GM12878 (cell line): ENCODE measurements at regions not wholly inside any gene's neighbourhood (a gene's known extent, or its start where the extent isn't known, plus 50 kb on each side); places are given as distances from the start of the nearest gene placed in this dataset.

Experiments
- ATAC-seq: fragments of 200-7000 bp; cut with Tn5 transposase; 3 replicates; pipeline ENCODE4 v1.9.1; 2020; ENCODE audit warnings: mild to moderate bottlenecking, moderate library complexity
- BruUV-seq: library from RNA; stranded (reverse); fragments of 400-500 nt; replicated peaks from 2 replicates; lab custom pipeline; 2021; lab: Mats Ljungman, UMichigan
- CTCF ChIA-PET: fragments of 300-600 bp; sonication (Branson Sonifier 250); formaldehyde crosslinking; extraction: SDS; loops from one replicate; lab custom pipeline; 2021; ENCODE audit warnings: inconsistent platforms; lab: Yijun Ruan, JAX
- POLR2A ChIA-PET: fragments of 350-600 bp; formaldehyde crosslinking; extraction: SDS; loops from one replicate; lab custom pipeline; 2021; ENCODE audit warnings: inconsistent platforms; lab: Charles Lee
- RAD21 ChIA-PET: fragments of 300-600 bp; sonication (Branson Sonifier 250); formaldehyde crosslinking; loops from one replicate; lab custom pipeline; 2023; ENCODE audit warnings: antibody characterized with exemption; ENCODE audit not compliant: unreplicated experiment; lab: Charles Lee
- SMC1A ChIA-PET: fragments of 300-600 bp; sonication (Branson Sonifier 250); formaldehyde crosslinking; loops from one replicate; lab custom pipeline; 2023; ENCODE audit not compliant: unreplicated experiment, uncharacterized antibody; lab: Charles Lee
- DNase-seq: peaks from one replicate; pipeline ENCODE4 v3.0.0-alpha.2; 2011; ENCODE audit warnings: low read depth, low spot score
- FAIRE-seq: peaks from 3 replicates; lab custom pipeline; 2011; peaks lifted over from hg19 to GRCh38; lab: Jason Lieb, UNC
- H2AFZ ChIP-seq: 2 replicates; pipeline ENCODE4 v1.6.0; 2011; ENCODE audit warnings: low read depth, low read length, control low read depth; ENCODE audit not compliant: control insufficient read depth
- H3K27ac ChIP-seq: 2 replicates; pipeline ENCODE4 v1.5.1; 2011; ENCODE audit warnings: control low read depth; ENCODE audit not compliant: control insufficient read depth, insufficient read depth
- H3K27me3 ChIP-seq, 2 experiments: replicated peaks in 1 of 2; 2 replicates each; pipeline versions ENCODE4 v1.6.0 to v1.6.1; 2011; ENCODE audit warnings: low read length in 1 of 2; ENCODE audit not compliant: control insufficient read depth in 2 of 2, insufficient read depth in 2 of 2
- H3K36me3 ChIP-seq, 2 experiments: 2 replicates each; pipeline ENCODE4 v1.5.1; 2011; ENCODE audit warnings: low read length in 1 of 2; ENCODE audit not compliant: control insufficient read depth in 2 of 2, insufficient read depth in 2 of 2
- H3K4me1 ChIP-seq: 2 replicates; pipeline ENCODE4 v1.6.1; 2011; ENCODE audit warnings: mild to moderate bottlenecking, low read length, moderate library complexity, mixed read lengths; ENCODE audit not compliant: control insufficient read depth, insufficient read depth
- H3K4me2 ChIP-seq: 2 replicates; pipeline ENCODE4 v1.6.0; 2011; ENCODE audit warnings: control low read depth; ENCODE audit not compliant: control insufficient read depth, insufficient read depth
- H3K4me3 ChIP-seq: fragments of 200-600 bp; sonication (generic); 2 replicates; pipeline ENCODE4 v1.5.1; 2016
- H3K79me2 ChIP-seq: 2 replicates; pipeline ENCODE4 v1.6.0; 2011; ENCODE audit warnings: low read length; ENCODE audit not compliant: control insufficient read depth, insufficient read depth
- H3K9ac ChIP-seq: 2 replicates; pipeline ENCODE4 v1.8.0; 2011; ENCODE audit warnings: low read length, control low read depth, mixed read lengths; ENCODE audit not compliant: control insufficient read depth, insufficient read depth
- H3K9me3 ChIP-seq: replicated peaks from 3 replicates; pipeline ENCODE4 v1.5.1; 2011; ENCODE audit warnings: mild to moderate bottlenecking, low read length; ENCODE audit not compliant: control insufficient read depth, insufficient read depth
- H4K20me1 ChIP-seq: 2 replicates; pipeline ENCODE4 v1.6.0; 2011; ENCODE audit not compliant: control insufficient read depth, insufficient read depth
- CREB1 ChIP-seq: IDR thresholded peaks from 2 replicates; pipeline ENCODE4 v1.6.1; 2012; ENCODE audit warnings: low read depth, mild to moderate bottlenecking, inconsistent platforms
- CREM ChIP-seq: IDR thresholded peaks from 2 replicates; pipeline ENCODE4 v1.6.1; 2014; ENCODE audit warnings: antibody characterized with exemption, low read depth
- IKZF2 ChIP-seq, 2 experiments: fragments of 450-650 bp; IDR thresholded peaks; 2 replicates each; pipeline ENCODE4 v1.6.1; 2017; ENCODE audit warnings: mild to moderate bottlenecking in 2 of 2, moderate library complexity in 2 of 2
- MTA2 ChIP-seq: fragments of 450-650 bp; IDR thresholded peaks from 2 replicates; pipeline ENCODE4 v1.6.1; 2016; ENCODE audit warnings: low read depth, mild to moderate bottlenecking, moderate library complexity
- PAX5 ChIP-seq: IDR thresholded peaks from 2 replicates; pipeline ENCODE4 v1.6.1; 2011; ENCODE audit warnings: low read depth, low read length, borderline replicate concordance
- ZBED1 ChIP-seq: IDR thresholded peaks from 2 replicates; pipeline ENCODE4 v1.6.1; 2016; ENCODE audit warnings: borderline replicate concordance
- ZNF384 ChIP-seq: IDR thresholded peaks from 2 replicates; pipeline ENCODE4 v1.6.1; 2012; ENCODE audit warnings: low read depth, mild to moderate bottlenecking, low read length, improper control_type of control experiment, borderline replicate concordance
- WGBS: methylation state at CpG from one replicate; pipeline ENCODE4 v1.1.6; 2016; ENCODE audit warnings: low lambda C conversion rate; ENCODE audit not compliant: insufficient replicate concordance, insufficient coverage; ENCODE audit errors: missing lambda C conversion rate; 5-methylcytosine and 5-hydroxymethylcytosine counted together
- in situ Hi-C: fragments of 300-500 bp; cut with MboI; formaldehyde crosslinking; loops from 9 replicates; pipeline ENCODE4 v1.14.3; 2018; ENCODE audit warnings: mixed read lengths
- intact Hi-C: fragments of 100-400 bp; cut with micrococcal nuclease; formaldehyde crosslinking; loops from one replicate; pipeline ENCODE4 v1.14.2; 2022; ENCODE audit not compliant: unreplicated experiment
- TF ChIP-seq, protein P1 (sequence below): fragments of 450-650 bp; IDR thresholded peaks from 2 replicates; pipeline ENCODE4 v1.6.1; 2017; ENCODE audit warnings: mild to moderate bottlenecking, low read depth, inconsistent platforms; ENCODE audit not compliant: poor library complexity, severe bottlenecking
- TF ChIP-seq, protein P2 (sequence below), 3 experiments: IDR thresholded peaks in 2 of 3; conservative IDR thresholded peaks in 1 of 3; 2 replicates each; pipeline ENCODE4 v1.5.1; 2011; ENCODE audit warnings: low read depth in 3 of 3, low read length in 3 of 3, mild to moderate bottlenecking in 3 of 3, control low read depth in 2 of 3, moderate library complexity in 2 of 3, inconsistent platforms in 1 of 3, mixed read lengths in 1 of 3; ENCODE audit not compliant: control insufficient read depth in 2 of 3, insufficient read depth in 1 of 3; ENCODE audit errors: extremely low read depth in 1 of 3

DNA sequence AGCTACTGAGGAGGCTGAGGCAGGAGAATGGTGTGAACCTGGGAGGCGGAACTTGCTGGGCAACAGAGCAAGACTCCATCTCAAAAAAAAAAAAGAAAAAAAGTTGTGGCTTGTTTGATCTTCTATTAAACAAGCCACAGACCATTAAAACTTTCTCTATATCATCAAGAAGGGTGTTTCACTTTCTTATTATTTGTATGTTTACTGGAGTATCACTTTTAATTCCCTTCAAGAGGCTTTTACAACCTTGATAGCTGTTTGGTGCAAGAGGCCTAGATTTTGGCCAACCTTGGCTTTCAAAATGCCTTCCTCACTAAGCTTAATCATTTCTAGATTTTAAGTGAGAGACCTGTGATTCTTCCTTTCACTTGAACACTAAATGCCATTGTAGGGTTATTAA, 339.1 kb downstream of the TSN start:
- 44% methylated on average over 1 of the region's 1 CpG for WGBS
- Histone ChIP-seq H3K27ac (no peak overlapping the region), H3K9ac (no peak overlapping the region), H2AFZ (no peak overlapping the region), H3K27me3 (no peaks in the 10 kb centered on the region), H3K4me3 (no peak overlapping the region)
- ChIA-PET RAD21 (no interaction called here), SMC1A (interaction anchor here (1.3 kb wide), 1 partner anchor 100 kb away, joined by 3 read pairs; no protein-coding TSS in a partner anchor), POLR2A (interaction anchor here (0.7 kb wide), 1 partner anchor 85 kb away, joined by 3 read pairs; no protein-coding TSS in a partner anchor)
- TF ChIP-seq, protein P1, sequence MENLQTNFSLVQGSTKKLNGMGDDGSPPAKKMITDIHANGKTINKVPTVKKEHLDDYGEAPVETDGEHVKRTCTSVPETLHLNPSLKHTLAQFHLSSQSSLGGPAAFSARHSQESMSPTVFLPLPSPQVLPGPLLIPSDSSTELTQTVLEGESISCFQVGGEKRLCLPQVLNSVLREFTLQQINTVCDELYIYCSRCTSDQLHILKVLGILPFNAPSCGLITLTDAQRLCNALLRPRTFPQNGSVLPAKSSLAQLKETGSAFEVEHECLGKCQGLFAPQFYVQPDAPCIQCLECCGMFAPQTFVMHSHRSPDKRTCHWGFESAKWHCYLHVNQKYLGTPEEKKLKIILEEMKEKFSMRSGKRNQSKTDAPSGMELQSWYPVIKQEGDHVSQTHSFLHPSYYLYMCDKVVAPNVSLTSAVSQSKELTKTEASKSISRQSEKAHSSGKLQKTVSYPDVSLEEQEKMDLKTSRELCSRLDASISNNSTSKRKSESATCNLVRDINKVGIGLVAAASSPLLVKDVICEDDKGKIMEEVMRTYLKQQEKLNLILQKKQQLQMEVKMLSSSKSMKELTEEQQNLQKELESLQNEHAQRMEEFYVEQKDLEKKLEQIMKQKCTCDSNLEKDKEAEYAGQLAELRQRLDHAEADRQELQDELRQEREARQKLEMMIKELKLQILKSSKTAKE = peak; percentile 66
- TF ChIP-seq ZNF384 = 0 out of 2 replicates have a peak, but pooled peaks have one; percentile 32
- no peak for TF ChIP-seq CREB1
- TF ChIP-seq ZBED1 = no peak
- peak; percentile 75 for TF ChIP-seq MTA2
- TF ChIP-seq, all 136 proteins: peak for 3
- BruUV-seq = no TSS peak
- FAIRE-seq (no peak), DNase-seq (peak; percentile 7), ATAC-seq (peak; percentile 44; the same call in 2 of the 3 replicates)
- Histone ChIP-seq H3K36me3 (no peaks in the 10 kb centered on the region), H4K20me1 (no peaks in the 10 kb centered on the region), H3K4me1 (no peaks in the 10 kb centered on the region), H3K9me3 (no peaks in the 10 kb centered on the region), H3K79me2 (no peaks in the 10 kb centered on the region), H3K4me2 (no peak overlapping the region)
- intact Hi-C loops (no loop called here), in situ Hi-C loops (no loop called here)
- CTCF ChIA-PET = no interaction called here

DNA sequence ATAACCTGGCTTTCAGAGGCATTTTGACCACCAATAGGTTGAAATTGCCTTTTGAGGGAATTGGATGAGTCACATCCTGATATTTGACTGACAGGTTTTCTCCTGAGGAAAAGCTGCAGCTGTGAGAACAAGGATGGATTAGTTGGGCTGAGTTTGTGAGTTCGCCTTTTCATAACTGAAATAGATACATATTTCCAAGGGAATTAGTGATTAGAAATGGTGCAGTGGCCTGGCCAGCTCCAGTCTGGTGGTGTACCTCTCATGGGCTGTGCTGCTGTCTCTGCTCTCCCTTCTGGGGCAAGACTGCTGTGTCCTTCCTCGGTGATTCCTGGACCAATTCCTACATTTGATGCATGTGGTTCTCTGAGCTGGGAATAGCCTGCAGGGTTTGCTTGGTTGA, 341.3 kb downstream of the TSN start:
- no peaks in the 10 kb centered on the region for H3K79me2 ChIP-seq
- ChIA-PET SMC1A (no interaction called here), POLR2A (no interaction called here), CTCF (no interaction called here), RAD21 (no interaction called here)
- H2AFZ ChIP-seq = no peak overlapping the region
- intact Hi-C loops = no loop called here
- no peaks in the 10 kb centered on the region for H4K20me1 ChIP-seq
- H3K36me3 ChIP-seq = no peaks in the 10 kb centered on the region
- in situ Hi-C loops = no loop called here
- H3K4me1 ChIP-seq = no peaks in the 10 kb centered on the region
- no peak overlapping the region for H3K9ac ChIP-seq
- no peak overlapping the region for H3K4me2 ChIP-seq
- no peak for ATAC-seq
- 0% methylated on average over 2 of the region's 2 CpGs for WGBS
- no peaks in the 10 kb centered on the region for H3K27me3 ChIP-seq
- no TSS peak for BruUV-seq
- H3K27ac ChIP-seq = no peak overlapping the region
- no peak for FAIRE-seq
- no peaks in the 10 kb centered on the region for H3K9me3 ChIP-seq
- no peak for DNase-seq
- no peak overlapping the region for H3K4me3 ChIP-seq
- TF ChIP-seq, protein P2, sequence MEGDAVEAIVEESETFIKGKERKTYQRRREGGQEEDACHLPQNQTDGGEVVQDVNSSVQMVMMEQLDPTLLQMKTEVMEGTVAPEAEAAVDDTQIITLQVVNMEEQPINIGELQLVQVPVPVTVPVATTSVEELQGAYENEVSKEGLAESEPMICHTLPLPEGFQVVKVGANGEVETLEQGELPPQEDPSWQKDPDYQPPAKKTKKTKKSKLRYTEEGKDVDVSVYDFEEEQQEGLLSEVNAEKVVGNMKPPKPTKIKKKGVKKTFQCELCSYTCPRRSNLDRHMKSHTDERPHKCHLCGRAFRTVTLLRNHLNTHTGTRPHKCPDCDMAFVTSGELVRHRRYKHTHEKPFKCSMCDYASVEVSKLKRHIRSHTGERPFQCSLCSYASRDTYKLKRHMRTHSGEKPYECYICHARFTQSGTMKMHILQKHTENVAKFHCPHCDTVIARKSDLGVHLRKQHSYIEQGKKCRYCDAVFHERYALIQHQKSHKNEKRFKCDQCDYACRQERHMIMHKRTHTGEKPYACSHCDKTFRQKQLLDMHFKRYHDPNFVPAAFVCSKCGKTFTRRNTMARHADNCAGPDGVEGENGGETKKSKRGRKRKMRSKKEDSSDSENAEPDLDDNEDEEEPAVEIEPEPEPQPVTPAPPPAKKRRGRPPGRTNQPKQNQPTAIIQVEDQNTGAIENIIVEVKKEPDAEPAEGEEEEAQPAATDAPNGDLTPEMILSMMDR (IDR thresholded peaks at IDR 0.05 in 2 of 3, conservative IDR thresholded peaks at IDR 0.05 in 1 of 3; ENCODE audit: control insufficient read depth in 2 of 3, extremely low read depth in 1 of 3, insufficient read depth in 1 of 3, low read depth in 3 of 3, low read length in 3 of 3) = no peak
- no peak for TF ChIP-seq PAX5
- no peak for TF ChIP-seq IKZF2 (IDR thresholded peaks at IDR 0.05)
- TF ChIP-seq, protein P1 = no peak
- TF ChIP-seq CREM = no peak
